H9 (cell line): ENCODE measurements at regions not wholly inside any gene's neighbourhood (a gene's known extent, or its start where the extent isn't known, plus 50 kb on each side); places are given as distances from the start of the nearest gene placed in this dataset.

Source experiments
- DNase-seq: peaks from one replicate; pipeline ENCODE4 v3.0.0-alpha.2; 2017
- H2AFZ ChIP-seq: one replicate; pipeline ENCODE4 v1.6.1; 2013; ENCODE audit warnings: mild to moderate bottlenecking, low read length, control low read depth, moderate library complexity
- H2AK5ac ChIP-seq: 2 replicates; pipeline ENCODE4 v1.6.1; 2013; ENCODE audit warnings: low read length, control low read depth, mixed read lengths; ENCODE audit not compliant: insufficient read length
- H2BK120ac ChIP-seq: one replicate; pipeline ENCODE4 v1.6.1; 2013; ENCODE audit warnings: low read depth, mild to moderate bottlenecking, low read length, control low read depth, inconsistent platforms; ENCODE audit not compliant: poor library complexity, severe bottlenecking
- H2BK12ac ChIP-seq: 2 replicates; pipeline ENCODE4 v1.6.1; 2013; ENCODE audit warnings: low read length, control low read depth, mixed read lengths, low read depth; ENCODE audit not compliant: insufficient read length
- H2BK15ac ChIP-seq: 2 replicates; pipeline ENCODE4 v1.6.1; 2013; ENCODE audit warnings: low read depth, low read length, control low read depth
- H2BK20ac ChIP-seq: one replicate; pipeline ENCODE4 v1.6.1; 2013; ENCODE audit warnings: low read depth, mild to moderate bottlenecking, low read length, control low read depth, inconsistent platforms; ENCODE audit not compliant: poor library complexity, severe bottlenecking
- H2BK5ac ChIP-seq: 2 replicates; pipeline ENCODE4 v1.6.1; 2013; ENCODE audit warnings: low read length, control low read depth, mixed read lengths; ENCODE audit not compliant: insufficient read length
- H3K14ac ChIP-seq: 2 replicates; pipeline ENCODE4 v1.6.1; 2013; ENCODE audit warnings: low read length, control low read depth; ENCODE audit not compliant: insufficient read depth
- H3K18ac ChIP-seq: 2 replicates; pipeline ENCODE4 v1.6.1; 2013; ENCODE audit warnings: low read depth, mild to moderate bottlenecking, mixed read lengths, low read length, control low read depth; ENCODE audit not compliant: insufficient read length
- H3K23ac ChIP-seq: 2 replicates; pipeline ENCODE4 v1.6.1; 2013; ENCODE audit warnings: low read length, control low read depth, mixed read lengths, low read depth; ENCODE audit not compliant: insufficient read length
- H3K23me2 ChIP-seq: 2 replicates; pipeline ENCODE4 v1.6.1; 2013; ENCODE audit warnings: low read depth, mild to moderate bottlenecking, mixed read lengths, low read length, control low read depth; ENCODE audit not compliant: insufficient read length, poor library complexity, severe bottlenecking
- H3K27ac ChIP-seq: 2 replicates; pipeline ENCODE4 v1.5.1; 2013; ENCODE audit warnings: low read length, control low read depth, mixed read lengths, low read depth; ENCODE audit not compliant: insufficient read length
- H3K27me3 ChIP-seq: 2 replicates; pipeline ENCODE4 v1.6.1; 2013; ENCODE audit warnings: low read length, control low read depth, inconsistent platforms; ENCODE audit not compliant: insufficient read depth
- H3K4ac ChIP-seq: 2 replicates; pipeline ENCODE4 v1.6.1; 2013; ENCODE audit warnings: low read depth, mild to moderate bottlenecking, control low read depth, inconsistent platforms, low read length, moderate library complexity
- H3K4me1 ChIP-seq: 2 replicates; pipeline ENCODE4 v1.6.1; 2013; ENCODE audit warnings: low read length, control low read depth, inconsistent platforms; ENCODE audit not compliant: insufficient read depth
- H3K4me2 ChIP-seq: 2 replicates; pipeline ENCODE4 v1.6.1; 2013; ENCODE audit warnings: low read length, control low read depth, mixed read lengths; ENCODE audit not compliant: insufficient read length, insufficient read depth
- H3K56ac ChIP-seq: 2 replicates; pipeline ENCODE4 v1.6.1; 2013; ENCODE audit warnings: low read depth, mild to moderate bottlenecking, mixed read lengths, low read length, control low read depth; ENCODE audit not compliant: insufficient read length
- H3K79me1 ChIP-seq: 2 replicates; pipeline ENCODE4 v1.6.1; 2013; ENCODE audit warnings: low read depth, mild to moderate bottlenecking, moderate library complexity, low read length, control low read depth, inconsistent platforms; ENCODE audit not compliant: insufficient read depth, poor library complexity, severe bottlenecking
- H3K79me2 ChIP-seq: 2 replicates; pipeline ENCODE4 v1.6.1; 2013; ENCODE audit warnings: low read length, control low read depth, inconsistent platforms; ENCODE audit not compliant: insufficient read depth
- H3K9ac ChIP-seq: 2 replicates; pipeline ENCODE4 v1.6.1; 2013; ENCODE audit warnings: low read length, control low read depth, mixed read lengths; ENCODE audit not compliant: insufficient read length; ENCODE audit errors: extremely low read depth
- H3K9me3 ChIP-seq: one replicate; pipeline ENCODE4 v1.6.1; 2013; ENCODE audit warnings: low read depth, low read length, inconsistent platforms; ENCODE audit not compliant: control insufficient read depth
- H3T11ph ChIP-seq: one replicate; pipeline ENCODE4 v1.6.1; 2013; ENCODE audit warnings: mild to moderate bottlenecking, low read length, control low read depth, inconsistent platforms
- H4K20me1 ChIP-seq: one replicate; pipeline ENCODE4 v1.6.1; 2013; ENCODE audit not compliant: control insufficient read depth, insufficient read length, insufficient read depth
- H4K5ac ChIP-seq: 2 replicates; pipeline ENCODE4 v1.6.1; 2013; ENCODE audit warnings: low read depth, mild to moderate bottlenecking, mixed read lengths, low read length, control low read depth; ENCODE audit not compliant: insufficient read length
- H4K8ac ChIP-seq: replicated peaks from 2 replicates; pipeline ENCODE4 v1.6.1; 2013; ENCODE audit warnings: low read length, control low read depth, mixed read lengths, low read depth; ENCODE audit not compliant: insufficient read length
- H4K91ac ChIP-seq: 2 replicates; pipeline ENCODE4 v1.6.1; 2013; ENCODE audit warnings: low read depth, mild to moderate bottlenecking, moderate library complexity, mixed read lengths, low read length, control low read depth; ENCODE audit not compliant: insufficient read length
- H3K27ac Mint-ChIP-seq, 3 experiments: 2 replicates in 2 of 3; 3 replicates in 1 of 3; pipeline ENCODE4 v1.8.0; 2020 to 2021; ENCODE audit warnings: mixed read lengths in 3 of 3, mild to moderate bottlenecking in 1 of 3, moderate library complexity in 1 of 3
- H3K27me3 Mint-ChIP-seq: 2 replicates; pipeline ENCODE4 v1.8.0; 2021; ENCODE audit warnings: low read depth, mild to moderate bottlenecking, moderate library complexity, mixed read lengths
- H3K36me3 Mint-ChIP-seq, 3 experiments: 2 replicates in 2 of 3; 3 replicates in 1 of 3; pipeline ENCODE4 v1.8.0; 2020 to 2021; ENCODE audit warnings: low read depth in 3 of 3, mixed read lengths in 3 of 3; ENCODE audit not compliant: insufficient read depth in 1 of 3
- H3K4me1 Mint-ChIP-seq, 2 experiments: 2 replicates each; pipeline ENCODE4 v1.8.0; 2020; ENCODE audit warnings: mixed read lengths in 2 of 2
- H3K4me3 Mint-ChIP-seq, 2 experiments: 2 replicates in 1 of 2; 3 replicates in 1 of 2; pipeline ENCODE4 v1.8.0; 2020 to 2021; ENCODE audit warnings: mild to moderate bottlenecking in 2 of 2, mixed read lengths in 2 of 2, moderate library complexity in 1 of 2
- H3K9me3 Mint-ChIP-seq, 2 experiments: 2 replicates in 1 of 2; 3 replicates in 1 of 2; pipeline ENCODE4 v1.8.0; 2020; ENCODE audit warnings: mild to moderate bottlenecking in 2 of 2, mixed read lengths in 2 of 2, moderate library complexity in 1 of 2
- CTCF ChIP-seq: fragments of 200-600 bp; sonication (generic); conservative IDR thresholded peaks from 3 replicates; pipeline ENCODE4 v1.8.0; 2021; ENCODE audit warnings: antibody characterized with exemption, mild to moderate bottlenecking
- WGBS: extraction: QIAGEN DNeasy Blood & Tissue Kit; methylation state at CpG from one replicate; pipeline ENCODE4 v1.1.7; 2013; ENCODE audit warnings: missing lambda C conversion rate, low lambda C conversion rate, mixed read lengths; ENCODE audit not compliant: insufficient read length; ENCODE audit errors: extremely low coverage; 5-methylcytosine and 5-hydroxymethylcytosine counted together

DNA sequence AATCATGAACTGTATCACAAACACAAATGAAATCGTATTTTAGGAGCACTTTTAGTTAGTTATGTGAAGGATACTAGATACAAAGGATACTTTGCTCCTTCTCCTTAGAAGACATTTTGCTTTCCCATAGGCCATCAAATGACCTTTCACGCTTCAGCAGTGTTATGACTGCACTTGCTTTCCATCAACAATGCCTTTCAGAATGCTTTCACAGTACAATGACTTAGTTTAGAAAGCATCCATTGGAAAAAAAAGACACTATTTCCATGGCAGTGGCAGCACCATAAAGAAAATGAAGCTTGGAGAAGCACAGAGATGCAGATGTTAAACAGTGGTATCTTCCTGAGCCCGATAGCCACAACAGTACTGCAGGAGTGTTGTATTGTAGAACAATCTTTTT is 203.9 kb downstream of the PCSK1 start:
- H3K4me1 ChIP-seq, result no peaks in the 10 kb centered on the region
- H4K8ac ChIP-seq, result no peak overlapping the region
- H3K14ac ChIP-seq, result no peak overlapping the region
- TF ChIP-seq CTCF, result no peak
- no peak overlapping the region for H4K91ac ChIP-seq
- H2BK15ac ChIP-seq, result no peak overlapping the region
- no CpG with 5 or more reads among the region's 3 CpGs for WGBS
- no peak overlapping the region for H3K18ac ChIP-seq
- no peak overlapping the region for H3K4me2 ChIP-seq
- H3K23ac ChIP-seq, result no peak overlapping the region
- Mint-ChIP-seq H3K27me3 (no peaks in the 10 kb centered on the region), H3K4me1 (no peaks in the 10 kb centered on the region), H3K27ac (no peak overlapping the region), H3K36me3 (no peaks in the 10 kb centered on the region), H3K4me3 (no peak overlapping the region), H3K9me3 (0 out of 5 replicates have a peak, but pooled peaks cover 0 to 2% of the 10 kb centered on the region in 2 experiments)
- H2BK5ac ChIP-seq, result no peak overlapping the region
- H2BK12ac ChIP-seq, result no peak overlapping the region
- H3K27me3 ChIP-seq, result no peaks in the 10 kb centered on the region
- no peak overlapping the region for H3T11ph ChIP-seq
- no peak overlapping the region for H4K5ac ChIP-seq
- no peak overlapping the region for H3K9ac ChIP-seq
- no peak overlapping the region for H3K4ac ChIP-seq
- H3K79me1 ChIP-seq, result no peaks in the 10 kb centered on the region
- H3K27ac ChIP-seq, result no peak overlapping the region
- no peaks in the 10 kb centered on the region for H3K9me3 ChIP-seq
- no peak overlapping the region for H3K56ac ChIP-seq
- H2BK20ac ChIP-seq, result no peak overlapping the region
- no peaks in the 10 kb centered on the region for H3K23me2 ChIP-seq
- no peaks in the 10 kb centered on the region for H3K79me2 ChIP-seq
- no peak overlapping the region for H2AFZ ChIP-seq
- no peak for DNase-seq
- H2BK120ac ChIP-seq, result no peak overlapping the region
- H4K20me1 ChIP-seq, result no peaks in the 10 kb centered on the region
- no peak overlapping the region for H2AK5ac ChIP-seq
